BLaER1 (cell line): ENCODE measurements at regions not wholly inside any gene's neighbourhood (a gene's known extent, or its start where the extent isn't known, plus 50 kb on each side); places are given as distances from the start of the nearest gene placed in this dataset.

Experiments
- H3K27ac ChIP-seq: shearing (Covaris generic); formaldehyde crosslinking; 2 replicates; pipeline ENCODE4 v1.8.1; 2022
- H3K27me3 ChIP-seq: shearing (Covaris generic); formaldehyde crosslinking; 2 replicates; pipeline ENCODE4 v1.8.1; 2022
- H3K36me3 ChIP-seq: shearing (Covaris generic); formaldehyde crosslinking; 2 replicates; pipeline ENCODE4 v1.8.1; 2022
- H3K4me1 ChIP-seq: shearing (Covaris generic); formaldehyde crosslinking; 2 replicates; pipeline ENCODE4 v1.8.1; 2022
- H3K4me2 ChIP-seq: shearing (Covaris generic); formaldehyde crosslinking; 2 replicates; pipeline ENCODE4 v1.8.1; 2022
- H3K4me3 ChIP-seq: shearing (Covaris generic); formaldehyde crosslinking; 2 replicates; pipeline ENCODE4 v1.8.1; 2022
- H3K9ac ChIP-seq: shearing (Covaris generic); formaldehyde crosslinking; 2 replicates; pipeline ENCODE4 v1.8.1; 2022
- H3K9me3 ChIP-seq: shearing (Covaris generic); formaldehyde crosslinking; 2 replicates; pipeline ENCODE4 v1.8.1; 2022
- H4K20me1 ChIP-seq: shearing (Covaris generic); formaldehyde crosslinking; 2 replicates; pipeline ENCODE4 v1.8.1; 2022
- Cebpa-rat ChIP-seq: shearing (Covaris generic); IDR thresholded peaks from 2 replicates; pipeline ENCODE4 v1.8.1; 2022

DNA sequence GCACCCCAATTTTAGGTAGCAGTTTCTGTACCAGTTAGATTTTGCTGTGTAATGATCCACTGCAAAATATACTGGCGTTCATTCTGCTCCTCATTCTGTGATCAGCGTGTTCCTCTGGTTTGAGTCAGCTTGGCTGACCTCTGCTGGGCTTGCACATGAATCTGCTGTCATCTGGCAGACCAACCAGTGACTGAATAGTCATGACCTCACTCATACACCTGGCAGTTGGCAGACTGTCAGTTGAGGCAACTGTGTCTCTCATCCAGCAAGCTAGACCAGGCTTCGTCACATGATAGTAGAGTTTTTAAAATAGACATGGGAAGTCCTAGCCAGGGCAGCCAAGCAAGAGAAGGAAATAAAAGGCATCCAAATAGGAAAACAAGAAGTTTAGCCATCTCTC, 316.3 kb upstream of the LARGE1 start:
- Histone ChIP-seq H3K27me3 (no peaks in the 10 kb centered on the region), H3K27ac (no peak overlapping the region), H3K36me3 (no peaks in the 10 kb centered on the region), H3K9ac (no peak overlapping the region), H3K4me3 (no peak overlapping the region), H3K4me2 (no peak overlapping the region; the same call in 1 of the 2 replicates), H3K4me1 (no peaks in the 10 kb centered on the region), H3K9me3 (peaks cover 10% of the 10 kb centered on the region), H4K20me1 (no peaks in the 10 kb centered on the region)
- no peak for TF ChIP-seq Cebpa-rat

DNA sequence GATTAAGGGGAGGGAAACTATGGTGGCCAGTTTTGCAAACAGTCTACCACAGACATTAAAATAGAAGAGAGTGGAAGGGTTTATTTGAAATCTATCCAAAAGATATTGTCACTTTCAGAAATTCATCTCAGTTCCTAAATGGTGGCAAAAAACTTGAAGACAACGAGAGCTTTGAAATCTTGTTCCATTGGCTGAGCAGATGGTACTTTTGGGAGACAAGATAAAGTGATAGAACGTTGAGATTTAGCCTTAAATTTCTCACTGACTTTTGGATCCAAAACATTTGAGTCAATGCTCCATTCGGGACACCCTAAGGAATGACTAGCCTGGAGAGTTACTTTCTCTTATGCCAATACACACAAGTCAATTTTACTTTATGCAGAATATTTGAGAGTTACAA, 319.1 kb upstream of the LARGE1 start:
- Histone ChIP-seq H3K27ac (no peak overlapping the region), H3K27me3 (no peaks in the 10 kb centered on the region), H3K36me3 (no peaks in the 10 kb centered on the region), H3K9ac (no peak overlapping the region), H3K4me2 (no peak overlapping the region), H4K20me1 (no peaks in the 10 kb centered on the region), H3K4me1 (no peaks in the 10 kb centered on the region), H3K4me3 (no peak overlapping the region), H3K9me3 (peaks cover 10% of the 10 kb centered on the region)
- no peak for TF ChIP-seq Cebpa-rat

DNA sequence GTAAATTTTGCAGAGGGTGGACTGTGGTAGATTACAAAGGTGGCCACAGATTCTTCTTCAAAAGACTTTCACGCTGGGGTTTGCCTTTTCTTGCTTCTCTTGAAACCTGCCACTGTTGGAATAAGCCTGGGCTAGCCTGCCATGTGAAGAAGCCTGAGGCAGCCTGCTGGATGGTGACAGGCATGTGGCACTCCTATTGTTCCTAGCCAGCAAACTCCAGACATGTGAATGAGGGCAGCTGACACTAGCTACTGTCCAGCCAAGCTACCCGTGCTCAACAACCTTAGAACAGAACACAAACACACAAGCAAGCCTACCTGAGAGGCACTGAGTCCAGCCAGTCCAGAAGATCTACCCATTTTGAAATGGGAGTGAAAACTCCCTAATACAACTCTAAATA, 322.7 kb upstream of the LARGE1 start:
- no peaks in the 10 kb centered on the region for H3K27me3 ChIP-seq
- H3K4me2 ChIP-seq: no peak overlapping the region
- TF ChIP-seq Cebpa-rat: no peak
- no peaks in the 10 kb centered on the region for H3K4me1 ChIP-seq
- H3K27ac ChIP-seq: no peak overlapping the region
- H3K4me3 ChIP-seq: no peak overlapping the region
- no peaks in the 10 kb centered on the region for H3K36me3 ChIP-seq
- H3K9me3 ChIP-seq: no peaks in the 10 kb centered on the region
- H3K9ac ChIP-seq: no peak overlapping the region
- H4K20me1 ChIP-seq: no peaks in the 10 kb centered on the region

DNA sequence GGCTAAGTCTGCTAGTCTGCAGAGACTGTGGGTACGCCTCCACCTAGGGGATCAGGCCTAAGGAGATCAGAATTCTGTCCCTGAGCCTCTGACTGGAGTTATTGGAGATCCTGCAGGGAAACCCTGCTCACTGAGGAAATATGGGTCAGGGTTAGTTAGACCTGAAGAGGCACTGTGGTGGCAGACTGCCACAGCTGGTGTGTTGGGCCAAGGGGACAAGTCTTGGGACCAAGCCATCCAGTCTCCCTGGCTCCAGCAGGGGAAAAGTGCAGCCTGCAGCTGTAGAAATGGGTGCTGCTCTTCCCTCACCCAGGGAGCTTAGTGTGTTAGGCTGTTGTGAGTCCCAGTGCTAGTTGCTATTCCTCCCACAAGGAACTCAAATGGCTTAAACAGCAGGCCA, 334.8 kb upstream of the LARGE1 start:
- H3K27ac ChIP-seq: no peak overlapping the region
- H4K20me1 ChIP-seq: no peaks in the 10 kb centered on the region
- no peak overlapping the region for H3K4me2 ChIP-seq
- H3K27me3 ChIP-seq: no peaks in the 10 kb centered on the region
- H3K36me3 ChIP-seq: no peaks in the 10 kb centered on the region
- no peak for TF ChIP-seq Cebpa-rat
- peaks cover 12% of the 10 kb centered on the region for H3K9me3 ChIP-seq
- no peaks in the 10 kb centered on the region for H3K4me1 ChIP-seq
- H3K9ac ChIP-seq: no peak overlapping the region
- no peak overlapping the region for H3K4me3 ChIP-seq

DNA sequence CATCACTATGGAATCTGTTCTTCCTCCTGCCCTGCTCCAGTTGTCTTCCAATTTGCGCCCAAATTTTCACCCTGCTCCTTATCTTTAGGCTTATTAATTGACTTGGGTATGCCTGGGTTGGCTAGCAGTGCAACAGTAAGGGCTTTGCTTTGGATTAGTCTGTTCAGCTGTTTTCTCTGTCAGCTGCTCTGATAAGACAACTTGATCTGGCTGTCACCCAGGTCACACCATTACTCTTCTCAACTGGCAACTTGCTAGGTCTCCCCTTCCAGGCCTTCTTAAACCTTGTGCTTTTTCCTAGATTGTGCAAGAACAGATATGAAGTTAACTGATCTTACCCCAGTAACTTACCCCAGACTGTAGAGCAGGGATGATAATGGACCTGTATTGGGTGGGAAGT, 357.8 kb upstream of the LARGE1 start:
- Histone ChIP-seq H3K36me3 (no peaks in the 10 kb centered on the region), H3K9ac (no peak overlapping the region), H3K9me3 (no peaks in the 10 kb centered on the region), H3K4me3 (no peak overlapping the region), H3K27ac (no peak overlapping the region), H3K4me2 (no peak overlapping the region), H4K20me1 (no peaks in the 10 kb centered on the region), H3K27me3 (no peaks in the 10 kb centered on the region), H3K4me1 (0 out of 2 replicates have a peak, but pooled peaks cover 5% of the 10 kb centered on the region)
- no peak for TF ChIP-seq Cebpa-rat

DNA sequence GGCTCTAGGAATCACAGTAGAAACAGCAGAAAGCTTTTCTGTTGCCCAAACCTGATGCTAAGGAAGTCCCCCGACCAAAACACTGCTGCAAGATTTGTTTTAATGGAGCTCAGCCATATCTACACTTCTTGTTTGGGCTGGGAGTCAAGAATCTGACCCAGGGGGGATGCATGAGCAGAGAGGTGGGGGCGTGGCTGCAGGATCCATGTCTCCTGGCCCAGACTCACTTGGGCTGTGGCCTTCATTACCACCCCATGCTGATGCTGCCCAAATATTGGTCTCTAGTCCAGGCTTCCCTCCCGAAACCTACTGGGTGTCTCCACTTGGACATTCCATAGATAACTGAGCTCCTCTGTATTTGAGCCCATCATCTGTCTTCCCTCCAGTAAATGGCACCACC, 361.5 kb upstream of the LARGE1 start:
- no peak overlapping the region for H3K27ac ChIP-seq
- no peaks in the 10 kb centered on the region for H4K20me1 ChIP-seq
- TF ChIP-seq Cebpa-rat: no peak
- no peak overlapping the region for H3K4me3 ChIP-seq
- no peaks in the 10 kb centered on the region for H3K27me3 ChIP-seq
- H3K9ac ChIP-seq: no peak overlapping the region
- H3K36me3 ChIP-seq: no peaks in the 10 kb centered on the region
- 0 out of 2 replicates have a peak, but pooled peaks cover 5% of the 10 kb centered on the region for H3K4me1 ChIP-seq
- H3K9me3 ChIP-seq: no peaks in the 10 kb centered on the region
- no peak overlapping the region for H3K4me2 ChIP-seq

DNA sequence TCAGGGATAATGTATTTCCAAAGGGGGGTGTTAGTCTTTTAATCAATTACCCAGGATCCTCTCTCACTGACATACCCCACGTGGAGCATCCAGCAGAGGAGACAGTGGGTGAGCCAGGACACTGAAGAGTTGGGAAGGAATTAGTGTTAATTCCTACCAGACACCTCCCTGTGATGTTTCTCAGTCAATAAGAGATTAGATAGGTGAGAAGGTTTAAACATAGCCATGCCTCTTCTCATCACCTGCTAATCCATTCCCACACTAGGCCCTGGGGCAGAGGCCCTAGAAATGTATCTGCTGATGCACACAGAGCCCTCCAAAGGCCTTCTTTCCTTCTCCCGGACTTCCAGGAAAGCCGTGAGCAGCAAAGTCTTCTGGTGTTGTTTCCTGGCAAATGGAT, 363.6 kb upstream of the LARGE1 start:
- H3K4me1 ChIP-seq: 0 out of 2 replicates have a peak, but pooled peaks cover 5% of the 10 kb centered on the region
- no peaks in the 10 kb centered on the region for H3K9me3 ChIP-seq
- no peaks in the 10 kb centered on the region for H4K20me1 ChIP-seq
- H3K36me3 ChIP-seq: no peaks in the 10 kb centered on the region
- no peak overlapping the region for H3K27ac ChIP-seq
- H3K4me3 ChIP-seq: no peak overlapping the region
- H3K9ac ChIP-seq: no peak overlapping the region
- no peak for TF ChIP-seq Cebpa-rat
- H3K4me2 ChIP-seq: no peak overlapping the region
- no peaks in the 10 kb centered on the region for H3K27me3 ChIP-seq

DNA sequence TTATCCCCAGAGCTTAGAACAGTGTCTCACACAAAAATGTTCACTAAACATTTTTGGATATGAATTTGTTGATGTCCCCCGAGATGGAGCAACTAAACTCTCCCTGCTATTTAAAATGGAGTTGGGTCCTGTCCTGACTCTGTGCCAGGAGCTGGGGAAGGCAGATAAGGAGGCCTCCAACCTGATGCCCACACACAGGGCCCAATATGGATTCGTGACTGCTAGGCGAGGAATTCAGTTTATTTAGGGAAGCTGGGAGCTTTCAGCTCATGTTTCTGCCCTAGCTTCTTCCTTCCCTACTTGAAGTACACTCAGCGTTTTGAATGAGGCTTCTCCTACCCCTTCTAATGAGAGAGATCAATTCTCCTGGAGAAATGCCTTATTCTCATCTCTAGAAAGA, 373.0 kb upstream of the LARGE1 start:
- Histone ChIP-seq H3K27me3 (no peaks in the 10 kb centered on the region), H3K9ac (no peak overlapping the region), H3K36me3 (no peaks in the 10 kb centered on the region), H4K20me1 (no peaks in the 10 kb centered on the region), H3K4me3 (no peak overlapping the region), H3K4me1 (no peaks in the 10 kb centered on the region), H3K9me3 (no peaks in the 10 kb centered on the region), H3K4me2 (no peak overlapping the region), H3K27ac (no peak overlapping the region)
- no peak for TF ChIP-seq Cebpa-rat

DNA sequence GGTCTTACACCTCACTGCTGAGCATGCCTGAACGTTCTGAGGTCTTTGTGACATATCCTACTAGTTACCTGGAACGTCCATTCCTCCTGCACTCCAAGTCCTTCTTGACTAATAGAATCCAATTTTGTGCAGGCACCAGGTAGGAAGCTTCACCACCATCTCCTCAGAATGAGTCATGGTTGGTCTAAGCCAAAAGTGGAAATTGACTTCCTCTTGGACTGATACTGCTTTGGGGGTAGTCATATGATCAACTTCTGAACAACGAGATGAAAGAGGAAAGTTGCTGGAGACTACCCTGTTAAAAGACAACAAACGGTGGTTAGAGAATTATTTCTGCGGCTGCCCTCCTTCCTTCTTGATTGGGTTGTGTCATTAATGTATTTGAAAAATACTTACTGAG, 374.2 kb upstream of the LARGE1 start:
- no peaks in the 10 kb centered on the region for H3K9me3 ChIP-seq
- no peaks in the 10 kb centered on the region for H3K4me1 ChIP-seq
- H3K4me3 ChIP-seq: no peak overlapping the region
- H4K20me1 ChIP-seq: no peaks in the 10 kb centered on the region
- no peak overlapping the region for H3K9ac ChIP-seq
- H3K36me3 ChIP-seq: no peaks in the 10 kb centered on the region
- H3K27ac ChIP-seq: no peak overlapping the region
- H3K4me2 ChIP-seq: no peak overlapping the region
- no peak for TF ChIP-seq Cebpa-rat
- no peaks in the 10 kb centered on the region for H3K27me3 ChIP-seq

DNA sequence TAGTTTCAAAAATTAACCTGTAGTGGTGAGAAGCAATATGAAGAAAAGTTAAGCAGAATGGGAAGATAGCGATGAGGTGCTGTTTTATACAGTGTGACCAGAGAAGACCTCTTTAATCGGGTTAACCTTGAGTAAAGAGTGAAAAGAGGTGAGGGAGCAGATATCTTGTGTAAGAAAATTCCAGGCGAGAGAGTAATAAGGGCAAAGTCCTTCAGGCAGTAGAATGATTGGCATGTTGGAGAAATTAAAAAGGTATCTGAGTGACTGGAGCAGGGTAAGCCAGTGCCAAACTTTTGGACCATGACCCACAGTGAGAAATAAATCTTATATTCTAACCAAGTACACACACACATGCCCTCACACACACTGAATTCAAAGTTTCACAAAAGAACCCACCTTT, 374.7 kb upstream of the LARGE1 start:
- Histone ChIP-seq H3K4me1 (no peaks in the 10 kb centered on the region), H3K9ac (no peak overlapping the region), H3K4me3 (no peak overlapping the region), H4K20me1 (no peaks in the 10 kb centered on the region), H3K4me2 (no peak overlapping the region), H3K36me3 (no peaks in the 10 kb centered on the region), H3K27me3 (no peaks in the 10 kb centered on the region), H3K27ac (no peak overlapping the region), H3K9me3 (no peaks in the 10 kb centered on the region)
- no peak for TF ChIP-seq Cebpa-rat

DNA sequence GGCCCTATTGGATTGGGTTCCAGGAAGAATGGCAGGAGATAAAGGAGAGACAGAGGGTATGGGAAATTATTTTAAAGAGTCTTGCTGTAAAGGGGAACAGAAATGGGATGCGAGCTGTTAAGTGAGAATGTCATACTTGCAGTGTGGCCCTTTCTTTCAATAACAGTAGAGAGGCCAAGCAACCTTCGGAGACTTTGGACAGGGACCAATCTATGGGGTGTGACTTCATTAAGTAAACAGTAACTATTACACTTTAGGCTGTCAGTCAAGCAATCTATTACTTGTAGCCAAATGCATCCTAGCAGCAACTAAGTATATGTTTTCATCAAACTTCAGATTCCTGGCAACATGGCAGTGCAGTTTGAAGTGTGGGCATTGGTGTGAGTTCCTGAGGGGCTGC, 376.2 kb upstream of the LARGE1 start:
- no peaks in the 10 kb centered on the region for H4K20me1 ChIP-seq

More for the DNA sequence above, 376.2 kb upstream of the LARGE1 start:
- no peaks in the 10 kb centered on the region for H3K27me3 ChIP-seq
- H3K4me1 ChIP-seq: no peaks in the 10 kb centered on the region
- H3K4me3 ChIP-seq: no peak overlapping the region
- no peak for TF ChIP-seq Cebpa-rat
- H3K4me2 ChIP-seq: no peak overlapping the region
- H3K36me3 ChIP-seq: no peaks in the 10 kb centered on the region
- H3K9ac ChIP-seq: no peak overlapping the region
- no peak overlapping the region for H3K27ac ChIP-seq
- H3K9me3 ChIP-seq: no peaks in the 10 kb centered on the region
